Liver (tissue), 8 donors: ENCODE measurements at regions not wholly inside any gene's neighbourhood (a gene's known extent, or its start where the extent isn't known, plus 50 kb on each side); places are given as distances from the start of the nearest gene placed in this dataset.

Experiments
- DNase-seq: peaks from one replicate; pipeline ENCODE4 v3.0.0-alpha.2; 2017; ENCODE audit warnings: low spot score
- H3K27ac ChIP-seq, 2 donors: one replicate each; pipeline ENCODE4 v1.7.0; 2013; ENCODE audit warnings: inconsistent platforms in 2 of 2, low read length in 2 of 2, control low read depth in 1 of 2, low read depth in 1 of 2, mild to moderate bottlenecking in 1 of 2
- H3K27me3 ChIP-seq, 4 donors: one replicate each; pipeline versions ENCODE4 v1.6.1 to v1.7.0; 2013; ENCODE audit warnings: low read length in 3 of 4, inconsistent platforms in 1 of 4, mild to moderate bottlenecking in 1 of 4, moderate library complexity in 1 of 4; ENCODE audit not compliant: control insufficient read depth in 4 of 4, insufficient read depth in 4 of 4
- H3K36me3 ChIP-seq, 4 donors: one replicate each; pipeline versions ENCODE4 v1.6.1 to v1.7.0; 2013; ENCODE audit warnings: low read length in 3 of 4, mild to moderate bottlenecking in 3 of 4, low read depth in 1 of 4, moderate library complexity in 1 of 4; ENCODE audit not compliant: control insufficient read depth in 4 of 4, insufficient read depth in 3 of 4
- H3K4me1 ChIP-seq, 4 donors: one replicate each; pipeline versions ENCODE4 v1.6.1 to v1.7.0; 2013; ENCODE audit warnings: low read length in 3 of 4, mild to moderate bottlenecking in 3 of 4, moderate library complexity in 1 of 4; ENCODE audit not compliant: control insufficient read depth in 4 of 4, insufficient read depth in 4 of 4
- H3K4me3 ChIP-seq, 3 donors: one replicate each; pipeline versions ENCODE4 v1.6.1 to v1.7.0; 2013; ENCODE audit warnings: low read length in 3 of 3, control low read depth in 1 of 3, low read depth in 1 of 3, mild to moderate bottlenecking in 1 of 3
- H3K9ac ChIP-seq, 2 donors: one replicate each; pipeline ENCODE4 v1.7.0; 2013; ENCODE audit warnings: low read length in 2 of 2, mild to moderate bottlenecking in 2 of 2, moderate library complexity in 2 of 2, control low read depth in 1 of 2, low read depth in 1 of 2
- H3K9me3 ChIP-seq, 4 donors: one replicate each; pipeline versions ENCODE4 v1.6.1 to v1.7.0; 2013; ENCODE audit warnings: low read length in 3 of 4; ENCODE audit not compliant: control insufficient read depth in 4 of 4
- CTCF ChIP-seq: fragments of 150-350 bp; IDR thresholded peaks from 2 replicates; pipeline ENCODE4 v1.5.1; 2017; ENCODE audit warnings: improper control_type of control experiment, low read depth, low read length; ENCODE audit not compliant: missing input control
- EGR1 ChIP-seq, 2 donors: IDR thresholded peaks; 2 replicates each; pipeline ENCODE4 v1.6.1; 2016 to 2018; ENCODE audit warnings: antibody characterized with exemption in 2 of 2, low read depth in 2 of 2
- FOXA1 ChIP-seq: IDR thresholded peaks from 2 replicates; pipeline ENCODE4 v1.6.1; 2016; ENCODE audit warnings: antibody characterized with exemption
- FOXA2 ChIP-seq: IDR thresholded peaks from 2 replicates; pipeline ENCODE4 v1.6.1; 2016; ENCODE audit warnings: antibody characterized with exemption
- GABPA ChIP-seq, 2 donors: IDR thresholded peaks in 1 of 2; conservative IDR thresholded peaks in 1 of 2; 2 replicates each; pipeline ENCODE4 v1.6.1; 2016; ENCODE audit warnings: antibody characterized with exemption in 2 of 2, mild to moderate bottlenecking in 1 of 2, moderate library complexity in 1 of 2
- HNF4A ChIP-seq, 2 donors: conservative IDR thresholded peaks; 2 replicates each; pipeline ENCODE4 v1.6.1; 2016; ENCODE audit warnings: antibody characterized with exemption in 2 of 2, mild to moderate bottlenecking in 2 of 2
- HNF4G ChIP-seq: IDR thresholded peaks from 2 replicates; pipeline ENCODE4 v1.6.1; 2016; ENCODE audit warnings: antibody characterized with exemption
- JUND ChIP-seq, 2 donors: IDR thresholded peaks; 2 replicates each; pipeline ENCODE4 v1.6.1; 2016; ENCODE audit warnings: antibody characterized with exemption in 2 of 2
- MAX ChIP-seq: IDR thresholded peaks from 2 replicates; pipeline ENCODE4 v1.6.1; 2016; ENCODE audit warnings: antibody characterized with exemption
- NR2F2 ChIP-seq: IDR thresholded peaks from 2 replicates; pipeline ENCODE4 v1.6.1; 2016; ENCODE audit warnings: antibody characterized with exemption
- RAD21 ChIP-seq, 2 donors: IDR thresholded peaks; 2 replicates each; pipeline ENCODE4 v1.6.1; 2016; ENCODE audit warnings: antibody characterized with exemption in 2 of 2, mild to moderate bottlenecking in 2 of 2
- TAF1 ChIP-seq: conservative IDR thresholded peaks from 2 replicates; pipeline ENCODE4 v1.6.1; 2016; ENCODE audit warnings: antibody characterized with exemption, mild to moderate bottlenecking
- YY1 ChIP-seq: IDR thresholded peaks from 2 replicates; pipeline ENCODE4 v1.6.1; 2016; ENCODE audit warnings: antibody characterized with exemption, mild to moderate bottlenecking
- WGBS: extraction: QIAGEN DNeasy Blood & Tissue Kit; methylation state at CpG from one replicate; pipeline ENCODE4 v1.1.7; 2013; 5-methylcytosine and 5-hydroxymethylcytosine counted together
- TF ChIP-seq, protein P1 (sequence below): IDR thresholded peaks from 2 replicates; pipeline ENCODE4 v1.6.1; 2016; ENCODE audit warnings: antibody characterized with exemption
- TF ChIP-seq, protein P2 (sequence below): IDR thresholded peaks from 2 replicates; pipeline ENCODE4 v1.6.1; 2016; ENCODE audit warnings: antibody characterized with exemption
- donor health status: healthy.
- donor health status: healthy.
- donor health status: healthy.
- donor health status: healthy.
- donor health status: healthy.

DNA sequence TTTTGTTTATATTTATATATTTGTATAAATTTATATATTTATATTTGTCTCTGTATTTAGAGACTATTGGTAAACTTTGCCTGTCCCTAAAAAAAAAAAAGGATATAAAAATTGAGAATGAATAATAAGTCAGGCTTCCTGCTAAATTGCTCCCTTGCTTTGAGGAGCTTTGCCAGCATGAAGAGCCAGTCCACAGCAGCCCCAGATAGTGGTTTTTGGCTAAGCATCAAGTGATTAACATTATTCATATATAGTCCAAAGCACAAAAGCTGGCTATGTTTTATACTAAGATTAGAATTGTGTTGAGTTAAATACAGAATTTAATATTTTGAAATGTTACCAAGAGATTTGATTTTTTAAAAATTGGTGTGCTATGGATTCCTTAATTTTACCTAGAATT, 264.9 kb upstream of the FERD3L start:
- Histone ChIP-seq H3K27ac (no peak overlapping the region), H3K4me1 (no peaks in the 10 kb centered on the region), H3K4me3 (no peak overlapping the region), H3K9me3 (no peaks in the 10 kb centered on the region), H3K36me3 (no peaks in the 10 kb centered on the region), H3K27me3 (peaks cover 0 to 3% (median 0%) of the 10 kb centered on the region in 4 donors), H3K9ac (no peak overlapping the region)
- no peak for DNase-seq
- TF ChIP-seq EGR1 (IDR thresholded peaks at IDR 0.05; ENCODE audit: low read depth in 2 of 2): no peak
- no peak for TF ChIP-seq YY1

- H3K36me3 ChIP-seq: no peaks in the 10 kb centered on the region
- no peak overlapping the region for H3K9ac ChIP-seq
- no peak overlapping the region for H3K4me3 ChIP-seq
- H3K4me1 ChIP-seq: no peaks in the 10 kb centered on the region
- no peak overlapping the region for H3K27ac ChIP-seq
- WGBS: 38% methylated on average over 3 of the region's 3 CpGs
- no peak for DNase-seq
- TF ChIP-seq EGR1 (IDR thresholded peaks at IDR 0.05; ENCODE audit: low read depth in 2 of 2) (no peak), CTCF (no peak), FOXA2 (no peak), YY1 (no peak), TAF1 (no peak), MAX (no peak)
- TF ChIP-seq, protein P1, sequence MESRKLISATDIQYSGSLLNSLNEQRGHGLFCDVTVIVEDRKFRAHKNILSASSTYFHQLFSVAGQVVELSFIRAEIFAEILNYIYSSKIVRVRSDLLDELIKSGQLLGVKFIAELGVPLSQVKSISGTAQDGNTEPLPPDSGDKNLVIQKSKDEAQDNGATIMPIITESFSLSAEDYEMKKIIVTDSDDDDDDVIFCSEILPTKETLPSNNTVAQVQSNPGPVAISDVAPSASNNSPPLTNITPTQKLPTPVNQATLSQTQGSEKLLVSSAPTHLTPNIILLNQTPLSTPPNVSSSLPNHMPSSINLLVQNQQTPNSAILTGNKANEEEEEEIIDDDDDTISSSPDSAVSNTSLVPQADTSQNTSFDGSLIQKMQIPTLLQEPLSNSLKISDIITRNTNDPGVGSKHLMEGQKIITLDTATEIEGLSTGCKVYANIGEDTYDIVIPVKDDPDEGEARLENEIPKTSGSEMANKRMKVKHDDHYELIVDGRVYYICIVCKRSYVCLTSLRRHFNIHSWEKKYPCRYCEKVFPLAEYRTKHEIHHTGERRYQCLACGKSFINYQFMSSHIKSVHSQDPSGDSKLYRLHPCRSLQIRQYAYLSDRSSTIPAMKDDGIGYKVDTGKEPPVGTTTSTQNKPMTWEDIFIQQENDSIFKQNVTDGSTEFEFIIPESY: no peak
- H3K27me3 ChIP-seq: peaks cover 0 to 3% (median 0%) of the 10 kb centered on the region in 4 donors
- no peaks in the 10 kb centered on the region for H3K9me3 ChIP-seq
Observed at GRCh38 chr7:19408706-19409220, 263.5 kb upstream of the FERD3L start.

DNA sequence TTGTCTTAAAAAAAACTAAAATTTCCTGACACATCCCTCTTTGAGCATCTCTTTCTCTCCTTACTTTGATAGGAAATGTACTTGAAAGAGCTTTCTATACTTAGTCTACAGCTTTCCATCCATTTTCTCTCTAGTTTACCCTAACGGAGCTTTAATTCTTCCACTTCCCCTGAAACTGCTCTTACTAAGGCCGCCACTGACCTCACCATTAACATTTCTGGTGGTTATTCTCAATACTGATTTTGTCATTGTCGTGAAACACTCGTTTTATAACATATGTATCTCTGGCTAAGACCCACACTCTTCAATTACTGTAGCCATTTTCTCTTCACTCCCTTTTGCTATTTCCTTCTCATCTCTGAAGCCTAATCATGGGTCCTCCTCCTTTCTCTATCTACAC, 262.0 kb upstream of the FERD3L start:
- peaks cover 0 to 3% (median 0%) of the 10 kb centered on the region in 4 donors for H3K27me3 ChIP-seq
- 51% methylated on average over 4 of the region's 4 CpGs for WGBS
- TF ChIP-seq FOXA1 (no peak), TAF1 (no peak), MAX (no peak), HNF4A (conservative IDR thresholded peaks at IDR 0.05) (no peak), GABPA (IDR thresholded peaks at IDR 0.05 in 1 of 2, conservative IDR thresholded peaks at IDR 0.05 in 1 of 2) (no peak), HNF4G (no peak), CTCF (no peak), FOXA2 (no peak), EGR1 (IDR thresholded peaks at IDR 0.05; ENCODE audit: low read depth in 2 of 2) (no peak), JUND (IDR thresholded peaks at IDR 0.05) (no peak), NR2F2 (no peak), RAD21 (IDR thresholded peaks at IDR 0.05) (no peak), YY1 (no peak)
- TF ChIP-seq, protein P2, sequence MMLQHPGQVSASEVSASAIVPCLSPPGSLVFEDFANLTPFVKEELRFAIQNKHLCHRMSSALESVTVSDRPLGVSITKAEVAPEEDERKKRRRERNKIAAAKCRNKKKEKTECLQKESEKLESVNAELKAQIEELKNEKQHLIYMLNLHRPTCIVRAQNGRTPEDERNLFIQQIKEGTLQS: no peak
- TF ChIP-seq, protein P1: no peak
- no peaks in the 10 kb centered on the region for H3K36me3 ChIP-seq
- H3K4me1 ChIP-seq: no peaks in the 10 kb centered on the region
- no peaks in the 10 kb centered on the region for H3K9me3 ChIP-seq
- H3K9ac ChIP-seq: no peak overlapping the region
- no peak overlapping the region for H3K4me3 ChIP-seq
- no peak overlapping the region for H3K27ac ChIP-seq
- no peak for DNase-seq
